GM12892 (cell line): ENCODE measurements at regions not wholly inside any gene's neighbourhood (a gene's known extent, or its start where the extent isn't known, plus 50 kb on each side); places are given as distances from the start of the nearest gene placed in this dataset.

Source experiments
- DNase-seq: peaks from one replicate; pipeline ENCODE4 v3.0.0; 2011; ENCODE audit not compliant: insufficient read length
- FAIRE-seq: peaks from 2 replicates; lab custom pipeline; 2011; peaks lifted over from hg19 to GRCh38; lab: Jason Lieb, UNC
- POLR2A ChIP-seq: IDR thresholded peaks from 2 replicates; pipeline ENCODE4 v1.6.1; 2011; ENCODE audit warnings: low read depth, low read length, control low read depth
- POLR2AphosphoS5 ChIP-seq: IDR thresholded peaks from 2 replicates; pipeline ENCODE4 v1.6.1; 2011; ENCODE audit warnings: low read depth, low read length, control low read depth
- TAF1 ChIP-seq: IDR thresholded peaks from 2 replicates; pipeline ENCODE4 v1.6.1; 2011; ENCODE audit warnings: low read depth, mild to moderate bottlenecking, control low read depth, low read length, borderline replicate concordance

DNA sequence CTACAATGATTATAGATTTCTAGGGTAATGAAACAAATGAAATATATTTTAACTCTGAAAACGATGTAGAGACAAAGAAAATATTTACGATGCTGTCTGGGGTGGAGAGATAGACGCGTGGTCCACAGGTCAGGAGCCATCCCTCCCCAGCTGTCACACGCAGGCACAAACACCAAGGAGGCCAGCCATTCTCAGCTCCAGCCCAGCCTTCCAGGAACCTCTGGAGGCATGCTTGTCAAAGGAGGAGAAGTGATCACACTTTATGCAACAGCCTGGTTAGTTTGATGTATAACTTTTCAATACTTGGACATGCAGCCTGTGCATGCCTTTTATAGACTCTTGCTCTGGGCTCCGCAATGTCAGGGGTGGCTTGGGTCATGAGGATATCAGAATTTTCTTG is 391.5 kb upstream of the MGMT start:
- DNase-seq (no peak), FAIRE-seq (no peak)

DNA sequence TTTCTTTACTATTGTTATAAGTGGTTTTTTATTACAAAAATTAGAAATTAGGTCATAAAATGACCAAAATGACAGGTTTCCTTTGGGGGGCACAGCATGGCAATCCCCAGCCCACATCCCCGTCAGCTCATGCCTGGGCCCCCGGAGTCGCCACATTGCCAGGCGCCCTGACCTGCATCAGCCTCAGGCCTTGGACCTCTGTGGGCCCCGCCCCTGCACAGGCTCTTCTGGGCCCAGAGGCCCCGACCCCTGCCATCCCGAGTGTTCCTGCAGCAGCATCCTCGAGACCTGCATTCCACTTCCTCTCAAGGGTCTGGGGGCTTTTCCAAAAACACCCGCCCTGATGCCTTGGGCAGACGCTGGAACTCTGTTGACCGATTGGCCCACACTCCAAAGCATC is 391.1 kb upstream of the MGMT start:
- FAIRE-seq (no peak), DNase-seq (no peak)
- TF ChIP-seq POLR2A (no peak), TAF1 (no peak), POLR2AphosphoS5 (no peak)

More for the DNA sequence above, 391.5 kb upstream of the MGMT start:
- TF ChIP-seq POLR2AphosphoS5 (no peak), POLR2A (no peak), TAF1 (no peak)

- DNase-seq (no peak), FAIRE-seq (no peak)
- no peak for TF ChIP-seq POLR2AphosphoS5
- no peak for TF ChIP-seq POLR2A
- no peak for TF ChIP-seq TAF1
Measured at GRCh38 chr10:129078346-129078745, 388.7 kb upstream of the MGMT start.

DNA sequence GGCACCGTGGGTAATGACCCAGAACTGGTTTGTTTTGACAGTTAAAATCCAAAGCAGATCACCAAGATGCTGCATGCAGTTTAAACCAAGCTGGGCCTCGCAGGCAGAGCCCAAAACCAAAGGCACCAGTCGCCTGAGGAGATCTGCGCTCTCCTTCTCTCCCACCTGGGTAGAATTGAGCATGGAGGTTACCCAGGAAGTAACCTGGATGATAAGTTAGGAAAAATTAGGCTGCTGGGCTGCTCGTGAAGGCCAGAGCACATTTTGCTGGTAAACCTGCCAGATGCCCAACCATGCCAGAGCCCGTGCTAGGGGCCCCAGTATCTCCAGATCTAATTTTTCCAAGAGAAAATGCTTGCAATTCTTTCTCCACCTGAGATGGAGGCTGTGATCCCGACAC is 388.3 kb upstream of the MGMT start:
- FAIRE-seq (no peak), DNase-seq (no peak)
- no peak for TF ChIP-seq POLR2AphosphoS5
- TF ChIP-seq POLR2A: no peak
- no peak for TF ChIP-seq TAF1

DNA sequence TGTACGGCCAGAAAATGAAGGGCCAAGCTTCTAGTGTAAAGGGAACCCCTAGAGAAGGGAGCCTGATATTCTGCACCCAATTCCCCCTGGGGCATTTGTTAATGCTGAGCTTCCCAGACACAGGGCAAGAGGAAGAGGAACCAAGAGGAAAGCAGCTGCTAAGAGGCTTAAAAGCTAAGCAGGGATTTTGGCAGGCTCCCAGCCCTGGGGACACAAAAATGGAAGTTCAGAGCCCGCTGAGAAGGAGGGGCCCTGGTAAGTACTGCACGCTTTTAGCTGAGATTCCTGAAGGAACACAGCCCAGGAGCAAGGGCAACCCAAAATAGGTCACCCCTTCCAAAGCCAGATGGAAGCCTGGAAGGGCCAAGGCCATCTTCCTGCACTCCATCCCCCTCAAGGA is 387.3 kb upstream of the MGMT start:
- no peak for FAIRE-seq
- no peak for DNase-seq
- TF ChIP-seq POLR2AphosphoS5 (no peak), POLR2A (no peak), TAF1 (no peak)

- no peak for TF ChIP-seq POLR2A
- no peak for TF ChIP-seq POLR2AphosphoS5
- no peak for TF ChIP-seq TAF1
- DNase-seq (no peak), FAIRE-seq (no peak)
Measured at GRCh38 chr10:129085811-129086210, 381.2 kb upstream of the MGMT start.

- DNase-seq: no peak
- no peak for FAIRE-seq
- TF ChIP-seq POLR2A (no peak), TAF1 (no peak), POLR2AphosphoS5 (no peak)
Measured at GRCh38 chr10:129089341-129089740, 377.7 kb upstream of the MGMT start.

GRCh38 chr10:129090165-129090564 is 376.9 kb upstream of the MGMT start:
- FAIRE-seq (no peak), DNase-seq (no peak)
- TF ChIP-seq POLR2AphosphoS5: no peak
- TF ChIP-seq TAF1: no peak
- no peak for TF ChIP-seq POLR2A

DNA sequence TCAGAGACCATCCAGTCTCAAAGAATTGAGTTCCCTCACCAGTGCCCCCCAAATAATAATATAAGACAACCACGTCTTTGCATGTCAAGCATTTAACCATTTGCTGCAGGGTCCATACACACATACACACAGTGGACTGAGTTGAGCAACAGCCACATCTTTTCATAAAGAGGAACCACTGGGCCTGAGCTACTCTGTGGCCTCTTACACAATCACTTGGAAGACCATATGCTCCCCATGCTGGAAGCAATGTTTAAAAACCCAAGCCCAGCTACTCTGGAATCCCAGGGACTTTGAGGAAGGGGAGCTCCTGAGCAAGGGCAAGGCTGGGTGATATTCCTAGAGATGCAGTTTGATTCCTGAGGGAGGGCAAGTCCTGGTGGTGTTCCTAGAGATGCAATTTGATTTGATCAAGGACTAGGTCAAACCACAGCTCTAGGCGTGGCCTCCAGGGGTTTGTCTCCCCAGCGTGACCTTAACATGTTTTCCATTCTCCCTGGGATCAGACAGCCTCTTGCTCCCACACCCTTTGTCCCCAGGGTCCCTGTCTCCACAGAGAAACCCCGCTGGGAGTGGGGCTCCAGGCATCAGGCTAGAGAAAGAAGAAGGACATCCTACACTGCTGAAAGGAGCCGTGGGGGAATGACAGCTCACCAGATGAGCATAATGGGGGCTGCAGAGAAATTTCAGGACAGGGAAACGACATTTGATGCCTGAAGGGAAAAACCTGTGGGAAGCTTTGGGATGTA is 376.2 kb upstream of the MGMT start:
- TF ChIP-seq TAF1 (no peak), POLR2AphosphoS5 (no peak), POLR2A (no peak)
- DNase-seq: no peak
- no peak for FAIRE-seq

DNA sequence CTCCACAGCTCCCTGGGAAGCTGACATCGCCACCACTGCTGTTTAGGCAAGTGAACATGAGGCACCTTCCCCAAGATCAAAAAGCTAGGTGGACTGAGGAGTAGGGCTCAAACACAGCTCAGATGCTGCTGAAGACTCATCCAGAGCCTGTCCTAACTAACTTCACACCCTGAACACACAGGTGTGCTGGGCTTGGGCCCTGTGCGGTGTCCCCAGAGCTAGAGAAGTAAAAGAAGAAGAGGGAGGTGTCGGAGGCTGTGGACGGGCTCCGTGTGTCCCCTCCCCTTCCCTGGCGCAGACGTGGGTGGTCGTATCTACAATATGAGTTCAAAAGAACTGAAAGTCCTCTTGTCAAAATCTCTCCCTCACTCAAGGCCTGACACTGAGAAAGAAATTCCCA is 373.4 kb upstream of the MGMT start:
- FAIRE-seq (no peak), DNase-seq (no peak)
- no peak for TF ChIP-seq TAF1
- TF ChIP-seq POLR2A: no peak
- TF ChIP-seq POLR2AphosphoS5: no peak

GRCh38 chr10:129094233-129094632 is 372.8 kb upstream of the MGMT start:
- FAIRE-seq (no peak), DNase-seq (no peak)
- TF ChIP-seq TAF1: no peak
- TF ChIP-seq POLR2AphosphoS5: no peak
- TF ChIP-seq POLR2A: no peak

- FAIRE-seq (no peak), DNase-seq (no peak)
- TF ChIP-seq TAF1 (no peak), POLR2AphosphoS5 (no peak), POLR2A (no peak)
Measured at GRCh38 chr10:129094861-129095260, 372.2 kb upstream of the MGMT start.

GRCh38 chr10:129095680-129096064 is 371.4 kb upstream of the MGMT start:
- TF ChIP-seq TAF1: no peak
- no peak for TF ChIP-seq POLR2AphosphoS5
- TF ChIP-seq POLR2A: no peak
- no peak for FAIRE-seq
- DNase-seq: no peak
